HG02610 (cell line): ENCODE measurements at regions not wholly inside any gene's neighbourhood (a gene's known extent, or its start where the extent isn't known, plus 50 kb on each side); places are given as distances from the start of the nearest gene placed in this dataset.
"Not testable (repeated sequence)": the region's sequence is repeated elsewhere in the genome, so short reads cannot be mapped to it uniquely, and the experiment has no call there.

Experiments
- ATAC-seq: cut with Tn5 transposase; IDR thresholded peaks from one replicate; pipeline ENCODE4 v1.9.1; 2021; ENCODE audit warnings: mild to moderate bottlenecking, moderate library complexity; ENCODE audit not compliant: unreplicated experiment

DNA sequence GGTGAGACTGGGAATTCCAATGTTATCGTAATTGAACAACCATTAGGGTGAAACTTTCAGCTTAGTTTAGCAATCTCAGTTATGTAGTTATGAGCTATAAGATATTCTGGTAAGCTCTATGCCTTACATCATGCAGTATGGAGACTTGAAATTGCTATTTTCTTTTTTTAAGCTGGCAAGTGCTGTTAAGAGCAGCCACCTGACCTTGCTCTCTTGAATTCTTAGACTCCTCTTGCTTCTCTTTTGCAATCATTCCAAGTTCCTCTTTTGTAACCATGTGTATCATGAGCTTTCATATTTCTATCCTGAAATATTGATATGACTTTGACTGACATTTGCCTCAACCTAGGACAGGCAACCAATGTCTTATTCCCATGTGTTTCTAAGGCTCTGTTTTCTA is 446.3 kb upstream of the SLC35B3 start:
- no peak for ATAC-seq

DNA sequence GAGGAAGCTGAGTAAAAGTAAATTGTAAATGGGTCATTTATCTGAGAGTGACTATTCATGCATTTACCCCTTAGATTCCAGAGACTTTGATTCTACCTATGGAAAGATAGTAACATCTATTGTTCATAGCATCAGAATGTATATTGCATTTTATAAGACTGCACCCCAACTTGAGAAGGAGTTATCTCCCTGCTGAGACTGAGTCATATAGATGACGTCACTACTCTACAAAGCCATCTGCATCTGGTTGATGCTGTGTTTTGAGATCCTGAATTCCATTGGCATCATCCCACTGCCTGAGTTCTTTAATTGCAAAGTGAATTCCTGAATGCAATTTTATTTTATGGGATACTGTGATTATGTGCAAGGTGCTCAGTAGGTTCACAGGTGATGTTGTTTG is 444.0 kb upstream of the SLC35B3 start:
- no peak for ATAC-seq

DNA sequence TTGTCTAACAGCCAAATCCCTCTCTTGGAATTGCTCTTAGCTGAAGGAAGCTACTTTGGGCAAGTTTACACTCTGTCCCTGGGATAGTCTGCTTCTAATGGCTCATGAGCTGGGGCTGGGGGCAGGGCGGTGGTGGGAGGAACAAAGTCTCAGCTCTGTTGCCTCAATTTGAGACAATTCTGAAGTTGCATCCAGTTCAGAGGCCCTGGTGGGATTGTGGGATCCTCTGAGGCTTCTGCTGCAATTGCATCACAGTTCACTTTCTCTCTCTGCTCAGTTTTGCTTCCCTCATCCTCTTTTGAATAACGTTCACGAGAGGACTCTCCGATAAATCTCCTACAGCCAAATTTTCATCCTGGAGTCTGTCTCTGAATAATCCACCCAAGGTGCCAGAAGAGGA is 440.6 kb upstream of the SLC35B3 start:
- no peak for ATAC-seq

DNA sequence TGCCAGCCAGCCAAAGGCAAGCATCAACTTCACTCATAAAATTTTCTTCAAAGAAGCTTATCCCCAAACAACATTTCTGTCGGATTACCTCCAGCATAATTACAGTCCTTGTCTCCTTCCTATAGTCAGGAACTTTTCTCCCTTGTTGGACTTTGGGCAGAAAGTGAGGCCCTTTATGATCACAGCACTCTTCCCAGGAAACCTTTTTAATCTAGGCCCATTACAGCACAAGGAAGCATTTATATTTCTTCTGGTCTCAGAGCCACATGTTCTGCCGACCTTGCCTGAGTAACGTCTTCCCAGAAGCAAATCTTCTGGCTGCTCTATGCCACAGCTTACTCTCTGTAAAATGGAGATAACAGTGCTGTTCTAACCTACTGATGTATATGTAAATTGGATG is 437.2 kb upstream of the SLC35B3 start:
- no peak for ATAC-seq

- ATAC-seq: no peak
These were observed 430.1 kb upstream of the SLC35B3 start for GRCh38 chr6:8865451-8865850.

GRCh38 chr6:8860671-8861070 is 425.3 kb upstream of the SLC35B3 start:
- no peak for ATAC-seq

DNA sequence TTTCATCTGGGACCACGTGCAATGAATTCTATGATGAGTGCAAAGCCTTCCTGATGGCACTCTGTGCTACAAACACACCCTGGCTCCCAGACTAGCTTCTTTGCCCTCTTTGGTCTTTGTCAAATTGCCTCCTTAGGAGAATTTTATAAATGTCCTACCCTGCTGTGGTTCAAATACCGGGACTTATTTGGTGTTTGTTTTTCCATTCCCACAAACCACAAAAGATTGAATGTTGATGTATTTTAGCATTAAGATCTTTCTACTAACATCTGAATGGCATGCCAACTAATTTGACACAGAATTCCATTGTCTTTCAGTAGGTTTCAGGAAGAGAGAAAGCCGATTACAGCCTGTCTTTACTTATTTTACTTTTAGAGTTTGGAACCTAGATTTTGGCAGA is 424.2 kb upstream of the SLC35B3 start:
- no peak for ATAC-seq

GRCh38 chr6:8858854-8859331 is 423.5 kb upstream of the SLC35B3 start:
- ATAC-seq: no peak

- no peak for ATAC-seq
These were observed 421.8 kb upstream of the SLC35B3 start for GRCh38 chr6:8857160-8857559.

DNA sequence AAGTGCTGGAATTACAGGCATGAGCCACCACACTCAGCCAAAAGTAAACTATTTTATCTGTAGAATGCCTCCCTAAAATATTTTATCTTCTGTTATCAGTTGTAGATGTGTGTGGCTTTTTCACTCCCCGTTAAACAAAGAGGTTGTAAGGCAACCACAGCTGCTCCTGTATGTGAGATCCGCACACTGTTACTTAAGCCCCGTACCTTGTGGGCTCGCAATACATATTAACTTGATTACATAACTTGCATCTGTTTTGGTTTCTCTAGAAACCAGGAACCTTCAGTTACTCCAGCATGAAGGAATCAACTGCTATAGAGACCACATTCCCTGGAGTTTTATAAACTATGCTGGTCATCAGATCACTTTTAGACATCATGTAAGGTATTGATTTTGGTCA is 420.1 kb upstream of the SLC35B3 start:
- no peak for ATAC-seq

DNA sequence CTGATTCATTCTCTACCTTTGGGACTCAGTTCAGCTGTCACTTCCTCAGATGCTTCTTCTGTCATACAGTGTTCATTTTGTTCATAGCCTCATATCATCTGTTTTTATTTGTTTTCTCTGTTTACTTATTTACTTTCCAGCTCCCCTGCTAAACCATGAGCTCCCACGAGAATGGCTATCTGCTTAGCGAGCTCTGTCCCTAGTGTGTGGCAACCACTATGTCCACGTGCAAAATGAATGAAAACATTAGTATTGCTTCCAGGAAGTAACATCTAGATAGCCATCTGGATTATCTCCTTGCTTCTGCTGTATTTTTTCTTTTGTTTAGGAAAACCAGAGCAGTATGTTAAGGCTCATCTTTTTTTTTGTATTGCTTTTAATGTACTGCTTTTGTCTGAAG is 417.0 kb upstream of the SLC35B3 start:
- no peak for ATAC-seq

- ATAC-seq: not testable (repeated sequence)
These were observed 411.3 kb upstream of the SLC35B3 start for GRCh38 chr6:8846680-8847079.

DNA sequence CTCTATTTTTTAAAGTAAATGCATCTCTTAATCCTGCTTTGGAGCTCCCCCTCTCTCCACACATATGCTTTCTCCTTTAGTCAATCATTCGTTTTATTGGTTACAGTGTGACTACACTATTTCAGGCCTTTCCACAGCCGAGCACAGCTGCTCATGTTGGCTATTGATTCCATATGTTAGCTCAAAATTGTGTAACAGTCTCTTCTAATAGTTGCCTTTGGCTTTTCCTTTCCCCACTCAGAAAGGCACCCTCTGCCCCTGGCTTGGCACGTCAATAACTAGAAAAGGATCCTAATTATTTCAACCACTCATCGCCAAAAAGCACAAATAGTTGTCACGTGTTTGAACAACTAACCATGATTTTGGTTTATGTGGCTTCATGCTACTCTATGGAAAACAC is 410.3 kb upstream of the SLC35B3 start:
- ATAC-seq: no peak

DNA sequence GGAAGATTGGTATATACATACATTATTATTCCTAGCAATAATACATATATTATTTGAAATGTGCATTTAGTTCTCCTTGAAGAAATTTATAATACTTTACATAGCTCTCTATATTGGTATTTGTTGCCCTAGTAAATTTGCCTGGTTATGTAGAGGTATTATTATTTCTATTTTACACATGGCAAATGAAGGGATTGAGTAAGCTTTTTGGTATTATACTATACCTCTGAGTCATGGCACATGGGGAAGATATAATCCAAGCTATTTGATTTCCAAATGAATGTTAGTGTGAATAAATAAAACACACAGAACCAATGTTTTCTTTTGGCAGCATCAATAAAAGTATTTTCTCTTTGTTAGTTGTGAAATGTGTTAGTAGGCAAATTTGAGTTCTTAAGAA is 409.6 kb upstream of the SLC35B3 start:
- no peak for ATAC-seq

DNA sequence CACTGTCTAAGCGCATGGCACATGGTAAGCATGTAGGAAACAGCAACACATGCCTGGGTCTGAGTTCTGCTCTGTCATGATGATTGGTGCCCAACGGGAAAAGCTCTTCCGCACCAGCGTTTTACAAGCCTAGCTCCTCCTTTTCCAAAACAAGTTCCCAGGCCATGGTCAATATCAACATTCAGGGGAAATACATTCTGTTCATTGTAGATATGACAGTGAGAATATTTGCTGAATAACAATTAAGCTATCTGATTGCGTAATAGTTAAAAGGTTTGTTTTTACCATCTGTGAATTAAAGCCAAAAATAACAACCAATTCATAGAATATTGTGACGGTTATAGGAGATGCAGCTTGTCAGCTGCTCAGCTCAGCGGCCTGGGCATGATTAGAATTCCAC is 404.3 kb upstream of the SLC35B3 start:
- no peak for ATAC-seq

DNA sequence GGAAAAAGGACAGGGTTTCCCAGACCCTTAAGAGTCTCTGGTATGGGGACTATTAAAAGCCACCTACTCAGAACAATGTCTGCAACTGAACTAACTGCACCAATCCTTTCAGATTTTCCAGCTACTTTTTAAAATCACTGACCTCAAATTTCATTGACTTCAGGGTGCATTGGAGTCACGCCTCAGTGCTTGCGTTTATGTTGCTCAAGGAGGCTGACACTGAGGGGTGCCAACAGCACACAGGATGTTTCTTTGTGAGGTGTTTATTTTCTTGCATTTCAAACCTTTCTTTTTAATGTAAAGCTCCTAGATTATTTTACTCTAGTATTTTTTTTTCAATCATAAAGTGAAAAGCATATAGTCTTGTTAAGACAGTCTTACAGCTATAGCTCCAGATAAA is 402.0 kb upstream of the SLC35B3 start:
- ATAC-seq: no peak

- not testable (repeated sequence) for ATAC-seq
These were observed 397.4 kb upstream of the SLC35B3 start for GRCh38 chr6:8832695-8833094.

DNA sequence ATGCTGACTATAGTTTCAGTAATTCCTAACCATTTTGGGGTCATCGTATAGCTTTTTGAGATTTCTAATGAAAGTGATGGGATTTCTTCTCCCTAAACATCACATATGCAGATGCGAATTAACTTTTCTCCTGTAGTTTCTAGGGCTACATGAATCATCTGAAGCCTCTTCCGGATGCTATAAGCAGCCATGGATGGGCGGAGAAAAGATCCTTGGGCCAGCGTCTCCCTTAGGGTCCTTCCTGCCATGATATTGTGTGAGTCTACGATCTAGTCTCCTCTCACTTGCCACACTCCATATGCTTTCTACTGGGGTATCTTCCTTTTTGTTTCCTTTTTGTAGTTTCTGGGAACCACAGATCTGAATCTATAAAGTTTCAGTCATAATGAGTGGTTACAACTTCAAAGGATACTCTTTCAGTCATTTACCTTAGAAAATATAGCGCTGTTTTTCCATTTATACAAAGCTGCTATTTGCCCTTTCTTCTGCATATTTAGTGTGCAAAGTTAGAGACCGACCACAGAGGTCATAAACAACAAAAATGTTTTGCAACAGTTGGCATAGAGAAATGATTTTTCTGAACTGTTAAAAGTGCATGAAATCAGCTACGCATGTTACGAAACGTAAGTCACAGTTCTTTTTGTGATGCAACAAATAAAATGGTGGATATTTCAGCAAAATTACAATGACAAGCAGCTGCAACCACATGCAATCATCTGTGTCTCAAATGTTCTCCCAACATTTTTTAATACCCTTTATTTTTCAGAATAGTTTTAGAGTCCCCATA is 396.2 kb upstream of the SLC35B3 start:
- no peak for ATAC-seq

DNA sequence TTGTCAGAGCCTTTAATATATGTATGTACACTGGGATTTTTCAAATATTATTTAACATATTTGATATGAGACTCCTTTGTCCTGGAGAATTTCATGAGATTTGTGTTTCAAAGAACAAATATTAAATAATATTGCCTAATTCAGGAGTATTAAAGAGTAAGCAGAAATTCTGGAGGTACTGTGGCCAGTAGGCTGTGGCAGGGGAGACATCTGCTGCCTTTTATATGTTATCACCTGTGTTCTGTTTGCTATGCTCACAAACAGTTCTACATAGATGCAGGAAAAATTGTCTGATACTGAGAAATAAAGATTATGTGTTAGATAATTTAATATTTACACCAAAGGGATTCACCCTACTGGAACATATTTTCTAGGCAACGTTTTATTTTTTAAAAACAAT is 395.4 kb upstream of the SLC35B3 start:
- ATAC-seq: no peak

- no peak for ATAC-seq
These were observed 394.5 kb upstream of the SLC35B3 start for GRCh38 chr6:8829796-8830195.

DNA sequence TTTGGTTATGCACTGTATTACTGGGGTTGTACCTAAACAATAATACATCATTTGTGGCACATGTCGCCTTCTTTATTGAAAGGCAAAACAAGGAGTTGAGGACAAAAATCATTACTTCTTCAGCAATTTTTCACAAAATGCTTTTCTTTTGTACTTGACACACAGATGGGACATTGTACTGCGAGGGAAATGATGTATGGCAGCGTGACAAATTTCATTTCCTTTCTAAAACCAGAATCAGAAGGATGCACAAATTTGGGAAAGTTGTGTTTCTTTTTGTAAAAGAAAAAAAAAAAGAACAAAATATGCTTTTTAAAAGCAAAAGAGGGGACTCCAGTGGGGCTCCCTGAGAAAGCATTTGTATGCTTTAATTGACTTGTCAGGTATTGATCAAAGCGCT is 394.0 kb upstream of the SLC35B3 start:
- ATAC-seq: no peak

GRCh38 chr6:8828376-8828775 is 393.0 kb upstream of the SLC35B3 start:
- no peak for ATAC-seq

DNA sequence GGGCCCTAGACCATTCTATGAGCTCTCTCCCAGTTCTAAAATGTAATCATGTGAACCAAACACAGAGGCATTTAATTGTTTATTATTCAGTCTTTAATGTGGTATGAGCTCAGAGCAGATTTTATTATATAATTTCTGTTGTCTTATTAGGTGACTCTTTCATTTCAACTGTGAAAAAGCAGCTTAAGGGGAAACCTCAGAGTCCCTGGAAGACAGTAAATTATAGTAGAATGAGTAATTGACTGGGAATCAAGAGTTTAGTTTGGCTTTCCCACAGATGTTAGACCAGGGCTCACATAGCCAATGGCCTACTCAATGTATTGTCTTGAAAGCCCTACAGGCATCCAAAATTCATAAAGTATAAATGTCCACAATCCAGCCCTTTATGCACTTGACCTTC is 390.4 kb upstream of the SLC35B3 start:
- ATAC-seq: no peak
